ENCODE measurements at regions not wholly inside any gene's neighbourhood (a gene's known extent, or its start where the extent isn't known, plus 50 kb on each side); places are given as distances from the start of the nearest gene placed in this dataset.

GRCh38 chr16:65672960-65673359 is 551.1 kb upstream of the CDH11 start (continued):
- no peak for TF ChIP-seq CHD7 (IDR thresholded peaks at IDR 0.05; ENCODE audit: insufficient replicate concordance, low read length)
- TF ChIP-seq BCL11A (IDR thresholded peaks at IDR 0.05; ENCODE audit: low read depth in 2 of 2, low read length in 2 of 2), result no peak
- no peak for TF ChIP-seq CTCF (IDR thresholded peaks at IDR 0.05; ENCODE audit: control extremely low read depth in 1 of 3, insufficient read depth in 1 of 3, low read depth in 1 of 3, low read length in 3 of 3)
- no peak for TF ChIP-seq SUZ12 (IDR thresholded peaks at IDR 0.05; ENCODE audit: low read length)

Measured in H1 (cell line).